Iris pigment epithelial cell (primary cell): ENCODE measurements at regions not wholly inside any gene's neighbourhood (a gene's known extent, or its start where the extent isn't known, plus 50 kb on each side); places are given as distances from the start of the nearest gene placed in this dataset.

Source experiments
- DNase-seq: peaks from one replicate; pipeline ENCODE4 v3.0.0-alpha.2; 2011; ENCODE audit warnings: low read depth

DNA sequence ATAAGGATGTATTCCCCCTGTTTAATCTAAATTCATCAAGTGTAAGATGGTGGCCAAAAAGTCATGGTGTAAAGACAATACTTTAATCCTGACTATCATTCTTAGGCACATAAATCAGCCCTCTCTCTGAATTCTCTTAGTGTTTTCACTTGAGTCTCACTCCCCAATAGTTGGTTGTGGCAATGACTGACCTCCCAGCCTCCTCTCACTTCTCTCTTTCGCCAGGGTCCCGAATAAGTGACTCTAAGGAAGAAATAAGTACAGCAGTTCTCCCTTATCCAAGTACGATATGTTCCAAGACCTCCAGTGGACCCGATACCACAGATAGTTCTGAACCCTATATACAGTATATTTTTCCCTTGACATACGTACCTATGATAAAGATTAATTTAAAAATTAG lies 335.3 kb downstream of the MAF start:
- DNase-seq = no peak

DNA sequence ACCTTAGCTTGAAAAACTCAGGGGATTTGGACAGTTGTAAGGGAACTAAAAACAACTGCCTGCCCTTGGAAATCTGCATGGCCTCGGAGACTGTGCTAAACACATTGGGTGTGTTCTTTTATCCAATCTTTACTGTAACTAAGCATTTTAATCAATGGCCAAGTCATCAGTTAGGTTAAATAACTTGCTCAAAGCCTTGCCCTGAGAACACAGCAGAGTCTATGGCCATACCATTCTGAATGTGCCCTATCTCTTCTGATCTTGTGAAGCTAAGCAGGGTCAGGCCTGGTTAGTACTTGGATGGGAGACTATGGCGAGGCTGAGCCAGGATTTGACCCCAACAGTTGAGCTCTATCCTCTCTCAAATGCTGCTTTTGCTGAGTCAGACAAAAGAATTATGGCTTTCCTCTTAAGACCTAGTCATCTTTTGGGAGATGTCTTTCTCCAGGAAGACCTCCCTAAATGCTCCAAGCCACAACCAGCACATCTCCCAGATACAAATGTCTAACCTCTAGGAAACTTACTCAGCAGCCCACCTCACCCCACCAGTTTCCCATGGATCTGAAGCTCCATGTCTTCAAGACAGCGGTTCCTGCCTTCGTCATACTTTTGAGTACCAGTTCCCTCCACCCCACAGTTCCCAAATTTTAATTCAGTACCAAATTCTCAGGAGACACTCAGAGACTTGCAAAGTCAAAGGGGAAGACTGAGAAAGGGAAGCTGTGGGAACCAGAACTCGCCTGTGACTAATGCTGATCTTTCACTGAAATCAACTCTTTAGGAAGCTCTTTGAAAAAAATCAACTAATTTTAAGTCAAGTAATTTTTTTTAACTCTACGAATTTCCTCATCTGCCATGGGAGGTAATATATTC lies 336.1 kb downstream of the MAF start:
- DNase-seq = no peak

GRCh38 chr16:79263425-79263824 lies 337.1 kb downstream of the MAF start:
- DNase-seq = no peak
